Activated CD4-positive, alpha-beta T cell treated with anti-CD3 and anti-CD28 coated beads, Interleukin-2, amount 10 ng/mL, durations not matched to agents 24 days and 14 days (primary cell): ENCODE measurements at regions not wholly inside any gene's neighbourhood (a gene's known extent, or its start where the extent isn't known, plus 50 kb on each side); places are given as distances from the start of the nearest gene placed in this dataset.

Source experiments
- DNase-seq: peaks from one replicate; pipeline ENCODE4 v3.0.0; 2022
- H3K27ac Mint-ChIP-seq: one replicate; pipeline ENCODE4 v1.8.0; 2022; ENCODE audit warnings: mild to moderate bottlenecking, mixed read lengths
- H3K27me3 Mint-ChIP-seq: one replicate; pipeline ENCODE4 v1.8.0; 2022; ENCODE audit warnings: mixed read lengths
- H3K36me3 Mint-ChIP-seq: one replicate; pipeline ENCODE4 v1.8.0; 2022; ENCODE audit warnings: low read depth, mild to moderate bottlenecking, mixed read lengths
- H3K4me1 Mint-ChIP-seq: one replicate; pipeline ENCODE4 v1.8.0; 2021; ENCODE audit warnings: mixed read lengths
- H3K4me3 Mint-ChIP-seq: one replicate; pipeline ENCODE4 v1.8.0; 2022; ENCODE audit warnings: mild to moderate bottlenecking, moderate library complexity, mixed read lengths
- H3K9me3 Mint-ChIP-seq: one replicate; pipeline ENCODE4 v1.8.0; 2021; ENCODE audit warnings: mixed read lengths
- intact Hi-C: fragments of 100-400 bp; cut with micrococcal nuclease; formaldehyde crosslinking; loops from one replicate; pipeline ENCODE4 v1.15.1; 2023

GRCh38 chr7:33710608-33711007 lies 194.7 kb upstream of the BMPER start:
- H3K4me3 Mint-ChIP-seq, result no peak overlapping the region
- H3K27me3 Mint-ChIP-seq, result peaks cover 2% of the 10 kb centered on the region
- no peaks in the 10 kb centered on the region for H3K36me3 Mint-ChIP-seq
- intact Hi-C loops, result no loop called here
- H3K4me1 Mint-ChIP-seq, result no peaks in the 10 kb centered on the region
- no peak for DNase-seq
- H3K27ac Mint-ChIP-seq, result no peak overlapping the region
- no peaks in the 10 kb centered on the region for H3K9me3 Mint-ChIP-seq

- H3K4me3 Mint-ChIP-seq, result no peak overlapping the region
- no peaks in the 10 kb centered on the region for H3K4me1 Mint-ChIP-seq
- no peaks in the 10 kb centered on the region for H3K36me3 Mint-ChIP-seq
- H3K27me3 Mint-ChIP-seq, result peaks cover 2% of the 10 kb centered on the region
- H3K27ac Mint-ChIP-seq, result no peak overlapping the region
- H3K9me3 Mint-ChIP-seq, result no peaks in the 10 kb centered on the region
- DNase-seq, result no peak
- intact Hi-C loops, result no loop called here
These were observed 193.9 kb upstream of the BMPER start for GRCh38 chr7:33711231-33712019.

- Mint-ChIP-seq H3K36me3 (no peaks in the 10 kb centered on the region), H3K4me3 (no peak overlapping the region), H3K4me1 (no peaks in the 10 kb centered on the region), H3K9me3 (no peaks in the 10 kb centered on the region), H3K27me3 (peaks cover 2% of the 10 kb centered on the region), H3K27ac (no peak overlapping the region)
- intact Hi-C loops, result no loop called here
- no peak for DNase-seq
These were observed 193.3 kb upstream of the BMPER start for GRCh38 chr7:33712020-33712414.

GRCh38 chr7:33714208-33714607 lies 191.1 kb upstream of the BMPER start:
- Mint-ChIP-seq H3K36me3 (no peaks in the 10 kb centered on the region), H3K27ac (no peak overlapping the region), H3K4me1 (no peaks in the 10 kb centered on the region), H3K27me3 (peaks cover 2% of the 10 kb centered on the region), H3K9me3 (no peaks in the 10 kb centered on the region), H3K4me3 (no peak overlapping the region)
- intact Hi-C loops, result no loop called here
- no peak for DNase-seq

- H3K36me3 Mint-ChIP-seq, result no peaks in the 10 kb centered on the region
- no peaks in the 10 kb centered on the region for H3K9me3 Mint-ChIP-seq
- H3K27ac Mint-ChIP-seq, result no peak overlapping the region
- no peak overlapping the region for H3K4me3 Mint-ChIP-seq
- no peak for DNase-seq
- H3K4me1 Mint-ChIP-seq, result no peaks in the 10 kb centered on the region
- peaks cover 2% of the 10 kb centered on the region for H3K27me3 Mint-ChIP-seq
- intact Hi-C loops, result no loop called here
These were observed 188.5 kb upstream of the BMPER start for GRCh38 chr7:33716581-33717477.

- Mint-ChIP-seq H3K27ac (no peak overlapping the region), H3K27me3 (peaks cover 2% of the 10 kb centered on the region), H3K4me1 (no peaks in the 10 kb centered on the region), H3K36me3 (no peaks in the 10 kb centered on the region), H3K9me3 (no peaks in the 10 kb centered on the region), H3K4me3 (no peak overlapping the region)
- no peak for DNase-seq
- intact Hi-C loops, result no loop called here
These were observed 186.2 kb upstream of the BMPER start for GRCh38 chr7:33719059-33719581.

GRCh38 chr7:33720139-33720538 lies 185.2 kb upstream of the BMPER start:
- Mint-ChIP-seq H3K27ac (no peak overlapping the region), H3K4me1 (no peaks in the 10 kb centered on the region), H3K36me3 (no peaks in the 10 kb centered on the region), H3K4me3 (no peak overlapping the region), H3K9me3 (no peaks in the 10 kb centered on the region), H3K27me3 (no peaks in the 10 kb centered on the region)
- no peak for DNase-seq
- intact Hi-C loops, result no loop called here

- Mint-ChIP-seq H3K27me3 (no peaks in the 10 kb centered on the region), H3K4me3 (no peak overlapping the region), H3K27ac (no peak overlapping the region), H3K36me3 (no peaks in the 10 kb centered on the region), H3K4me1 (no peaks in the 10 kb centered on the region), H3K9me3 (no peaks in the 10 kb centered on the region)
- intact Hi-C loops, result no loop called here
- no peak for DNase-seq
These were observed 184.5 kb upstream of the BMPER start for GRCh38 chr7:33720870-33721269.

GRCh38 chr7:33721895-33722294 lies 183.4 kb upstream of the BMPER start:
- intact Hi-C loops, result no loop called here
- no peak for DNase-seq
- Mint-ChIP-seq H3K27ac (no peak overlapping the region), H3K4me1 (no peaks in the 10 kb centered on the region), H3K4me3 (no peak overlapping the region), H3K9me3 (no peaks in the 10 kb centered on the region), H3K27me3 (no peaks in the 10 kb centered on the region), H3K36me3 (no peaks in the 10 kb centered on the region)

GRCh38 chr7:33722383-33723101 lies 182.8 kb upstream of the BMPER start:
- no peaks in the 10 kb centered on the region for H3K27me3 Mint-ChIP-seq
- intact Hi-C loops, result no loop called here
- H3K9me3 Mint-ChIP-seq, result no peaks in the 10 kb centered on the region
- no peak overlapping the region for H3K27ac Mint-ChIP-seq
- H3K4me1 Mint-ChIP-seq, result no peaks in the 10 kb centered on the region
- no peak for DNase-seq
- H3K4me3 Mint-ChIP-seq, result no peak overlapping the region
- H3K36me3 Mint-ChIP-seq, result no peaks in the 10 kb centered on the region

GRCh38 chr7:33724201-33724600 lies 181.1 kb upstream of the BMPER start:
- no peaks in the 10 kb centered on the region for H3K36me3 Mint-ChIP-seq
- H3K4me1 Mint-ChIP-seq, result no peaks in the 10 kb centered on the region
- no peaks in the 10 kb centered on the region for H3K27me3 Mint-ChIP-seq
- H3K9me3 Mint-ChIP-seq, result no peaks in the 10 kb centered on the region
- DNase-seq, result no peak
- no peak overlapping the region for H3K27ac Mint-ChIP-seq
- H3K4me3 Mint-ChIP-seq, result no peak overlapping the region
- intact Hi-C loops, result no loop called here

- Mint-ChIP-seq H3K4me3 (no peak overlapping the region), H3K9me3 (no peaks in the 10 kb centered on the region), H3K27ac (no peak overlapping the region), H3K4me1 (no peaks in the 10 kb centered on the region), H3K36me3 (no peaks in the 10 kb centered on the region), H3K27me3 (no peaks in the 10 kb centered on the region)
- no peak for DNase-seq
- intact Hi-C loops, result no loop called here
These were observed 180.0 kb upstream of the BMPER start for GRCh38 chr7:33725111-33726025.

- Mint-ChIP-seq H3K4me1 (no peaks in the 10 kb centered on the region), H3K27me3 (no peaks in the 10 kb centered on the region), H3K36me3 (no peaks in the 10 kb centered on the region), H3K27ac (no peak overlapping the region), H3K9me3 (no peaks in the 10 kb centered on the region), H3K4me3 (no peak overlapping the region)
- intact Hi-C loops, result no loop called here
- DNase-seq, result no peak
These were observed 178.8 kb upstream of the BMPER start for GRCh38 chr7:33726582-33726981.
